ENCODE measurements at regions not wholly inside any gene's neighbourhood (a gene's known extent, or its start where the extent isn't known, plus 50 kb on each side); places are given as distances from the start of the nearest gene placed in this dataset.

- peak; percentile 7 for DNase-seq
Measured at GRCh38 chr9:23341346-23341745, 484.7 kb downstream of the ELAVL2 start.

GRCh38 chr9:23342291-23342690 is 483.7 kb downstream of the ELAVL2 start:
- no peak for DNase-seq

- no peak for DNase-seq
Measured at GRCh38 chr9:23343226-23343625, 482.8 kb downstream of the ELAVL2 start.

- no peak for DNase-seq
Measured at GRCh38 chr9:23361096-23361495, 464.9 kb downstream of the ELAVL2 start.

GRCh38 chr9:23372703-23373102 is 453.3 kb downstream of the ELAVL2 start:
- no peak for DNase-seq

GRCh38 chr9:23375511-23375910 is 450.5 kb downstream of the ELAVL2 start:
- DNase-seq = no peak

GRCh38 chr9:23379842-23380241 is 446.2 kb downstream of the ELAVL2 start:
- no peak for DNase-seq

- DNase-seq = no peak
Measured at GRCh38 chr9:23380821-23381220, 445.2 kb downstream of the ELAVL2 start.

GRCh38 chr9:23382418-23382817 is 443.6 kb downstream of the ELAVL2 start:
- no peak for DNase-seq

GRCh38 chr9:23394189-23394588 is 431.9 kb downstream of the ELAVL2 start:
- DNase-seq = no peak

GRCh38 chr9:23408874-23409273 is 417.2 kb downstream of the ELAVL2 start:
- DNase-seq = no peak

- DNase-seq = no peak
Measured at GRCh38 chr9:23412046-23412445, 414.0 kb downstream of the ELAVL2 start.

GRCh38 chr9:23412458-23412857 is 413.6 kb downstream of the ELAVL2 start:
- DNase-seq = no peak

GRCh38 chr9:23413541-23413940 is 412.5 kb downstream of the ELAVL2 start:
- no peak for DNase-seq

GRCh38 chr9:23423999-23424398 is 402.0 kb downstream of the ELAVL2 start:
- no peak for DNase-seq

GRCh38 chr9:23426144-23426543 is 399.9 kb downstream of the ELAVL2 start:
- DNase-seq = no peak

GRCh38 chr9:23431459-23431858 is 394.6 kb downstream of the ELAVL2 start:
- no peak for DNase-seq

GRCh38 chr9:23434654-23435053 is 391.4 kb downstream of the ELAVL2 start:
- DNase-seq = no peak

GRCh38 chr9:23438299-23438907 is 387.6 kb downstream of the ELAVL2 start:
- no peak for DNase-seq

- no peak for DNase-seq
Measured at GRCh38 chr9:23441275-23441674, 384.8 kb downstream of the ELAVL2 start.

GRCh38 chr9:23444658-23445057 is 381.4 kb downstream of the ELAVL2 start:
- DNase-seq = no peak

GRCh38 chr9:23447166-23447565 is 378.9 kb downstream of the ELAVL2 start:
- DNase-seq = no peak

- no peak for DNase-seq
Measured at GRCh38 chr9:23447944-23448343, 378.1 kb downstream of the ELAVL2 start.

- no peak for DNase-seq
Measured at GRCh38 chr9:23451802-23452418, 374.1 kb downstream of the ELAVL2 start.

GRCh38 chr9:23464275-23464674 is 361.8 kb downstream of the ELAVL2 start:
- no peak for DNase-seq
